GM21381 (cell line): ENCODE measurements at regions not wholly inside any gene's neighbourhood (a gene's known extent, or its start where the extent isn't known, plus 50 kb on each side); places are given as distances from the start of the nearest gene placed in this dataset.
"Not testable (repeated sequence)": the region's sequence is repeated elsewhere in the genome, so short reads cannot be mapped to it uniquely, and the experiment has no call there.

Source experiments
- ATAC-seq: cut with Tn5 transposase; IDR thresholded peaks from one replicate; pipeline ENCODE4 v1.9.1; 2021; ENCODE audit warnings: mild to moderate bottlenecking, moderate library complexity; ENCODE audit not compliant: unreplicated experiment

- no peak for ATAC-seq
These were observed 66.1 kb downstream of the GADD45G start for GRCh38 chr9:89670801-89671434.

GRCh38 chr9:89674667-89675057, 69.8 kb downstream of the GADD45G start:
- no peak for ATAC-seq

- ATAC-seq, result no peak
These were observed 70.4 kb downstream of the GADD45G start for GRCh38 chr9:89675058-89675742.

GRCh38 chr9:89676281-89676680, 71.5 kb downstream of the GADD45G start:
- no peak for ATAC-seq

- no peak for ATAC-seq
These were observed 73.0 kb downstream of the GADD45G start for GRCh38 chr9:89677702-89678395.

- ATAC-seq, result no peak
These were observed 73.7 kb downstream of the GADD45G start for GRCh38 chr9:89678396-89679015.

GRCh38 chr9:89679016-89679415, 74.2 kb downstream of the GADD45G start:
- ATAC-seq, result no peak

GRCh38 chr9:89679581-89679980, 74.8 kb downstream of the GADD45G start:
- ATAC-seq, result no peak

- no peak for ATAC-seq
These were observed 76.0 kb downstream of the GADD45G start for GRCh38 chr9:89680547-89681467.

- ATAC-seq, result not testable (repeated sequence)
These were observed 76.7 kb downstream of the GADD45G start for GRCh38 chr9:89681468-89681859.

GRCh38 chr9:89683626-89684025, 78.8 kb downstream of the GADD45G start:
- no peak for ATAC-seq

GRCh38 chr9:89684218-89684617, 79.4 kb downstream of the GADD45G start:
- no peak for ATAC-seq

- no peak for ATAC-seq
These were observed 80.3 kb downstream of the GADD45G start for GRCh38 chr9:89684912-89685636.

- ATAC-seq, result no peak
These were observed 80.9 kb downstream of the GADD45G start for GRCh38 chr9:89685698-89686097.

GRCh38 chr9:89686126-89686525, 81.3 kb downstream of the GADD45G start:
- ATAC-seq, result no peak

GRCh38 chr9:89686621-89687020, 81.8 kb downstream of the GADD45G start:
- no peak for ATAC-seq

- no peak for ATAC-seq
These were observed 82.4 kb downstream of the GADD45G start for GRCh38 chr9:89687188-89687587.

GRCh38 chr9:89687848-89688247, 83.0 kb downstream of the GADD45G start:
- ATAC-seq, result no peak

- not testable (repeated sequence) for ATAC-seq
These were observed 84.5 kb downstream of the GADD45G start for GRCh38 chr9:89689321-89689720.

GRCh38 chr9:89690334-89690912, 85.6 kb downstream of the GADD45G start:
- ATAC-seq, result peak; percentile 90
